ENCODE measurements at regions not wholly inside any gene's neighbourhood (a gene's known extent, or its start where the extent isn't known, plus 50 kb on each side); places are given as distances from the start of the nearest gene placed in this dataset.

GRCh38 chr13:62085337-62086229 is 669.9 kb upstream of the PCDH20 start:
- DNase-seq, result no peak

GRCh38 chr13:62084728-62085127 is 669.1 kb upstream of the PCDH20 start:
- DNase-seq, result no peak

GRCh38 chr13:62067821-62068220 is 652.2 kb upstream of the PCDH20 start:
- DNase-seq, result no peak

GRCh38 chr13:62065016-62065415 is 649.4 kb upstream of the PCDH20 start:
- no peak for DNase-seq

- DNase-seq, result no peak
Observed at GRCh38 chr13:62061751-62062150, 646.1 kb upstream of the PCDH20 start.

GRCh38 chr13:62060570-62060969 is 644.9 kb upstream of the PCDH20 start:
- DNase-seq, result no peak

- no peak for DNase-seq
Observed at GRCh38 chr13:62057286-62057685, 641.6 kb upstream of the PCDH20 start.

- no peak for DNase-seq
Observed at GRCh38 chr13:62049992-62050391, 634.3 kb upstream of the PCDH20 start.

DNA sequence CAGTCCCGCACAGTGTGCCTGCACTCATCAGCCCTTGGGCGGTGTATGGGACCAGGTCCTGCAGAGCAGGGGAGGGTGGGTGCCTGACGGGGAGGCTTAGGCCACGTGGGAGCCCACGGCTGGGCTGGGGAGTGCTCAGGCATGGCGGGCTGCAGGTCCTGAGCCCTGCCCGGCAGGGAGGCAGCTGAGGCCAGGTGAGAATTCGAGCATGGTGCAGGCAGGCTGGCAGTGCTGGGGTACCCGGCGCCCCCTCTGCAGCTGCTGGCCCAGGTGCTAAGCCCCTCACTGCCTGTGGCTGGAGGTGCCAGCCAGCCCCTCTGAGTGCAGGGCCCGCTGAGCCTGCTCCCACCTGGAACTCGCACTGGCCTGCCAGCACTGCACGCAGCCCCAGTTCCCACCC is 630.9 kb upstream of the PCDH20 start:
- no peak for DNase-seq

DNA sequence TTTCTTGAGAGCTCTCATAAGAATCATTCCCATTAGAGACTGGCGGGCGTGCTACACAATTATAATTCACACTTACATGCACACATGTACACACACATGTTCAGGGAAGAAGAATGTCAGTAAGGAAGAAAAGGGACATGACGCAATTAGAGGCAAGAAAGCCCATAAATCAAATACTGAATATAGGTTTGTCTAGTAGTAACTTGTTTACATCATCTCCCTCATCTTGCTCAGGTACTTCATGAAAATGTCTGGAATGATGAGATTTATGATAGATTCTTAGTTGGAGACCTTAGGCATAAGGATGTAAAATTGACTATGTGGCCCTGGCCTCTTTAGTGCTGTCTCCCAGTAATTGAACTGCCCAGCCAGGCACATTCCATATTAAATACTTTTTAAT is 628.0 kb upstream of the PCDH20 start:
- no peak for DNase-seq

- DNase-seq, result no peak
Observed at GRCh38 chr13:62040806-62041205, 625.2 kb upstream of the PCDH20 start.

GRCh38 chr13:62040078-62040477 is 624.4 kb upstream of the PCDH20 start:
- DNase-seq, result no peak

GRCh38 chr13:62038214-62038613 is 622.6 kb upstream of the PCDH20 start:
- no peak for DNase-seq

DNA sequence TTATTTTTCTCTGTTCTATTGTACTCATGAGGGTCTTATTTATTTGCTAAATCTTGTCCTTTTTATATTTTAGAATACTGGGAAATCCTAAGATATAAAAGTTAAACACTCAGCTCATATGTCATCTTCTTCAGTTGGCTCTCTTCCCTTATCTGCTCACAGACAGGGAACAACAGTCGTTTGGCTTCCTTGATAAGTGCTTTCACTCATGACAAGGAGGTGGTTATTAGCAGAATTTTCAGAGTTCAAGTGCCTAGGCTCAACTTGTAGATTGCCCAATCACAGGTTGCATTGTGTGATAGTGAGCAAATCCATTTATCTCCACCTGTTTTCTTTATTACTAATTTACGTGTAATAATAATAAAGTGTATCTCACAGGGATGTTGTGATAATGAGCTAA is 620.3 kb upstream of the PCDH20 start:
- no peak for DNase-seq

GRCh38 chr13:62033934-62034333 is 618.3 kb upstream of the PCDH20 start:
- no peak for DNase-seq

DNA sequence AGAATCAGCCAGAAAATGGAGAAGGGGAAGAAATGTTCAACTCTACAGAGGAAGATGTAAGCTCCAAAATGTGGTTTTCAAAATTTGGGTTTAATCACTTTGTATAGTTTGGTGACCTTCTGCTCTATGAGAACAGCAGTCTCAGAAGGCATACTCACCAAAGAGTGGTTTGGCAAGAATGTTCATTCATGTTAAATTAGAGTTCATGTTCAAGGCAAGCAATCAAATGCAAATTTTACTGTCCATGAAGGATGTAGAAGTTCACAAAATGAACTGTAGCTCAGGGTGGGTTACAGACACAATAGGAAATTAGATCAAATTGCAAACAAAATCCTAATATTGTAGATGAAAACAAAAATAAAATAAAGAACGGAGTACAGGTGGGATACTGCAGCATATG is 606.7 kb upstream of the PCDH20 start:
- DNase-seq, result no peak

- DNase-seq, result no peak
Observed at GRCh38 chr13:62019858-62020257, 604.2 kb upstream of the PCDH20 start.

DNA sequence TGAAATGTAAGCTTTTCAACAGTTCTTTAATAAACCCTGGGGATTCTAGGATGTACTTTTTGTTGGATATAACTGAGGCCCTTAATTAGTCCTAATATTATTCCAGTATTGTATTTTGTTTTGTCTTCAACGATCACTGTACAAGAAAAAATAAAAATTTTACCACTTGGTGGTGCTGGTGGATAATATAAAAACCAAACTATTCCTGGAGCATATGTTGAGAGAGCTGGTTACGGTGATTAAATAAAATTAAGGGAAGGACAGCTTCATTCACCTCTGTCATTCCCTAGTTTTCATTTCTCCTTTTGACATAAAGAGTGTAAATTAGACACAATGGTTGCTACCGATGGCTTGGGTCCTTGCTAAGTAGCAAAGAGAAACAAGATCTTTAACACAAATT is 598.6 kb upstream of the PCDH20 start:
- no peak for DNase-seq

GRCh38 chr13:62003452-62003851 is 587.8 kb upstream of the PCDH20 start:
- DNase-seq, result no peak

DNA sequence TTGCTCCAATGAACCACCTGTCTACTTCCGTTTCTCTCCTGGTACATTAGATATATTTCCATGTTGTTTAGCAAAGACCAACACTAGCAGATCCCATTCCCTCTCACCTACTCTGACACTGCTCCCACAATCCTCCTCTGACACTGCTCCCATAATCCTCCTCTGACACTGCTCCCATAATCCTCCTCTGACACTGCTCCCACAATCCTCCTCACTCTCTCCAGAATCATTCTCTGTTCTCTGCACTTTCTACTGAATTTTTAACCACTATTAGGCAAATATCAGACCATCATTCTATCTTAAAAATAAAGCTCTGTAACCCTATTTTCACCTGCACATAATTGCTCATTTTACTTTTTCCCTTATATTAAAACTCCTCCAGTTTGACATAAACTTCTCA is 578.5 kb upstream of the PCDH20 start:
- DNase-seq, result no peak

DNA sequence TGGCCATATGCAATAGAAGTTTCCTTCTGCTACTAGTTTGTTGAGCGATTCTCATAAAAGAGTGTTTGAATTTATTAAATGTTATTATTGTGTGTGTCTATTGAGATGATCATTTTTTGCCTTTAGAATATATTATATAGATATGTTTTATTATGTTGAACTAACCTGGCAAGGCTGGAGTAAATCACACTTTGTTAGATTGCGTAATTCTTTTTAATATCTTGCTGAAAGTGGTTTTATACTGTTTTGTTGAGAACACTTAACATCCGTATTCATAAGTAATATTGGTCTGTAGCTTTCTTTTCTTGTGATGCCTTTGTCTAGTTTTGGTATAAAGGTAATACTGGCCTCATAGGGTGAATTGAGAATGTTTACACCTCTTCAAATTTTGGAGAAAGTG is 574.3 kb upstream of the PCDH20 start:
- no peak for DNase-seq

DNA sequence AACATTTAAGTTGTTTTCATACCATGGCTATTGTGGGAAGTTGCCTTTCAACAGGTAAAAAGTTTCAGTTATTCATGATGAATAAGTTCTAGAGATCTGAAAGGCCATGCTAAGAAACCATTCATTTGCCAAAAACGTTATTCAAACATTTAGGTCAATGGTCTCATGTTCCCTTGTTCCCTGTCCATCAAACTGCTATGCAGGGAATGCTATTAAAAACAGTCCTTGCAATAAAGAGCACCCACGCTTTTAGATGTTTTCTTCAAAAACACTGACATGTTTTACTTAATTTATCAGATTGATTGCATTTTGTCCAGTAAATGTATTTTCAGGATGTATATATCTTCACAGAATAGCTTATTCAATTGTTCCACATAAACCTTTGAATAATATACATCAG is 573.2 kb upstream of the PCDH20 start:
- DNase-seq, result no peak

DNA sequence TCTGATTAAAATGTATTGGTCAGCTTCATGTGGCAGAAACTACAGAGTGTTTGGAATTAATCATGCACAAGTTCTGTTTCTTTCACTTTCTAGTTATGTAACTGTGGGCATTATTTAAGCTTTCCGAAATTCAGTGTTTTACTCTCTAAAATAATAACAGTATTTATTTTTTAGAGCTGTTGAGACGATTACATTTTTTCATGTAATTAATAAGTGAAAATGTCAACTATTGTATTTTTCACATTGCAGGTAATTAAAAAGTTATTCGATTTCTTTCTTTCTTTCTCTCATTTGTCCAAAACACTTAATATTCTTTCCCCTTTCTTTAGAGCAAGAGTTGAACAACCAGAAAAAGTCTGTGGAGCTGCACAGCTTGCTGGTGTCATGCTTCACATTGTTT is 559.4 kb upstream of the PCDH20 start:
- no peak for DNase-seq

- no peak for DNase-seq
Observed at GRCh38 chr13:61965756-61966155, 550.1 kb upstream of the PCDH20 start.

GRCh38 chr13:61960981-61961380 is 545.3 kb upstream of the PCDH20 start:
- no peak for DNase-seq
